IMR-90 (cell line): ENCODE measurements at regions not wholly inside any gene's neighbourhood (a gene's known extent, or its start where the extent isn't known, plus 50 kb on each side); places are given as distances from the start of the nearest gene placed in this dataset.

Experiments used
- ATAC-seq: fragments of 200-7000 bp; cut with Tn5 transposase; 2 replicates; pipeline ENCODE4 v1.9.1; 2020; ENCODE audit warnings: low read depth, mild to moderate bottlenecking, moderate library complexity
- BruUV-seq: library from RNA; stranded (reverse); fragments of 400-500 nt; replicated peaks from 2 replicates; lab custom pipeline; 2021; lab: Mats Ljungman, UMichigan
- CTCF ChIA-PET: fragments of 300-600 bp; formaldehyde crosslinking; extraction: SDS; loops from one replicate; lab custom pipeline; 2021; ENCODE audit warnings: antibody characterized with exemption; lab: Yijun Ruan, JAX
- POLR2A ChIA-PET: fragments of 300-600 bp; sonication (Branson Sonifier 250); formaldehyde crosslinking; loops from one replicate; lab custom pipeline; 2022; ENCODE audit warnings: antibody characterized with exemption; ENCODE audit not compliant: unreplicated experiment; lab: Charles Lee
- DNase-seq: peaks from one replicate; pipeline ENCODE4 v3.0.0; 2013
- H2AFZ ChIP-seq: replicated peaks from 2 replicates; pipeline ENCODE3; 2013; ENCODE audit warnings: low read length, mild to moderate bottlenecking; ENCODE audit not compliant: poor library complexity
- H2AK5ac ChIP-seq: 2 replicates; pipeline ENCODE4 v1.6.1; 2013; ENCODE audit warnings: low read depth, low read length, inconsistent platforms
- H2AK9ac ChIP-seq: replicated peaks from 2 replicates; pipeline ENCODE3; 2013; ENCODE audit warnings: mild to moderate bottlenecking, low read depth, low read length, moderate library complexity; ENCODE audit not compliant: poor library complexity
- H2BK120ac ChIP-seq: 2 replicates; pipeline ENCODE4 v1.6.1; 2013; ENCODE audit warnings: low read depth, low read length, inconsistent platforms
- H2BK15ac ChIP-seq: 3 replicates; pipeline ENCODE4 v1.6.1; 2013; ENCODE audit warnings: low read depth, low read length, inconsistent platforms
- H2BK20ac ChIP-seq: 2 replicates; pipeline ENCODE4 v1.6.1; 2013; ENCODE audit warnings: low read depth, mild to moderate bottlenecking, inconsistent platforms, low read length, moderate library complexity
- H2BK5ac ChIP-seq: 2 replicates; pipeline ENCODE4 v1.6.1; 2013; ENCODE audit warnings: mild to moderate bottlenecking, low read depth, low read length, inconsistent platforms; ENCODE audit not compliant: poor library complexity, severe bottlenecking
- H3K14ac ChIP-seq: replicated peaks from 2 replicates; pipeline ENCODE4 v1.6.1; 2013; ENCODE audit warnings: low read depth, low read length, inconsistent platforms
- H3K18ac ChIP-seq: 2 replicates; pipeline ENCODE4 v1.6.1; 2013; ENCODE audit warnings: low read depth, low read length, control low read depth
- H3K23ac ChIP-seq: 2 replicates; pipeline ENCODE4 v1.6.1; 2013; ENCODE audit warnings: low read depth, low read length, inconsistent platforms
- H3K27ac ChIP-seq: 2 replicates; pipeline ENCODE4 v1.5.1; 2013; ENCODE audit warnings: mild to moderate bottlenecking, control low read depth, low read length; ENCODE audit not compliant: insufficient read depth
- H3K27me3 ChIP-seq: 2 replicates; pipeline ENCODE4 v1.6.1; 2013; ENCODE audit warnings: low read length; ENCODE audit not compliant: control insufficient read depth, insufficient read depth
- H3K36me3 ChIP-seq: 2 replicates; pipeline ENCODE4 v1.6.1; 2013; ENCODE audit warnings: low read length, mixed read lengths; ENCODE audit not compliant: control insufficient read depth, insufficient read depth
- H3K4ac ChIP-seq: 2 replicates; pipeline ENCODE4 v1.6.1; 2013; ENCODE audit warnings: low read depth, low read length, inconsistent platforms
- H3K4me1 ChIP-seq: 2 replicates; pipeline ENCODE4 v1.6.1; 2013; ENCODE audit warnings: low read length, mixed read lengths; ENCODE audit not compliant: control insufficient read depth, insufficient read depth
- H3K4me2 ChIP-seq: 2 replicates; pipeline ENCODE4 v1.6.1; 2013; ENCODE audit warnings: low read depth, mild to moderate bottlenecking, control low read depth, low read length, moderate library complexity
- H3K4me3 ChIP-seq: 2 replicates; pipeline ENCODE4 v1.5.1; 2013; ENCODE audit warnings: low read depth, mild to moderate bottlenecking, control low read depth, low read length, moderate library complexity; ENCODE audit not compliant: insufficient read depth
- H3K56ac ChIP-seq: 2 replicates; pipeline ENCODE4 v1.6.1; 2013; ENCODE audit warnings: low read length, inconsistent platforms; ENCODE audit not compliant: insufficient read depth; ENCODE audit errors: extremely low read depth
- H3K79me1 ChIP-seq, 2 experiments: 2 replicates each; pipeline ENCODE4 v1.6.1; 2013; ENCODE audit warnings: low read length in 2 of 2, inconsistent platforms in 1 of 2, low read depth in 1 of 2
- H3K9ac ChIP-seq: 2 replicates; pipeline ENCODE4 v1.6.1; 2013; ENCODE audit warnings: low read depth, low read length, control low read depth
- H3K9me1 ChIP-seq: 2 replicates; pipeline ENCODE4 v1.6.1; 2013; ENCODE audit warnings: low read length, inconsistent platforms; ENCODE audit not compliant: insufficient read depth
- H3K9me3 ChIP-seq: 2 replicates; pipeline ENCODE4 v1.6.1; 2013; ENCODE audit warnings: low read length; ENCODE audit not compliant: control insufficient read depth, insufficient read depth
- H4K20me1 ChIP-seq: 2 replicates; pipeline ENCODE4 v1.6.1; 2013; ENCODE audit warnings: low read length, inconsistent platforms; ENCODE audit not compliant: insufficient read depth
- H4K5ac ChIP-seq: 2 replicates; pipeline ENCODE4 v1.6.1; 2013; ENCODE audit warnings: mild to moderate bottlenecking, low read depth, low read length, control low read depth
- H4K8ac ChIP-seq, 2 experiments: 2 replicates each; pipeline ENCODE4 v1.6.1; 2013; ENCODE audit warnings: low read depth in 2 of 2, low read length in 2 of 2, control low read depth in 1 of 2, inconsistent platforms in 1 of 2
- H4K91ac ChIP-seq: 2 replicates; pipeline ENCODE4 v1.6.1; 2013; ENCODE audit warnings: low read depth, low read length, inconsistent platforms; ENCODE audit not compliant: insufficient read depth
- BHLHE40 ChIP-seq: fragments of 150-350 bp; IDR thresholded peaks from 2 replicates; pipeline ENCODE4 v1.6.1; 2016; ENCODE audit warnings: mild to moderate bottlenecking, low read depth, low read length
- CEBPB ChIP-seq: IDR thresholded peaks from 2 replicates; pipeline ENCODE4 v1.6.1; 2012; ENCODE audit warnings: low read depth, low read length, improper control_type of control experiment
- CHD1 ChIP-seq: IDR thresholded peaks from 2 replicates; pipeline ENCODE4 v1.6.1; 2012; ENCODE audit warnings: low read depth, low read length, improper control_type of control experiment
- CTCF ChIP-seq: conservative IDR thresholded peaks from 2 replicates; pipeline ENCODE4 v1.5.1; 2012; ENCODE audit warnings: mild to moderate bottlenecking, low read depth, low read length, improper control_type of control experiment
- ELK1 ChIP-seq: fragments of 150-350 bp; IDR thresholded peaks from 2 replicates; pipeline ENCODE4 v1.6.1; 2016; ENCODE audit warnings: low read depth, mild to moderate bottlenecking, low read length, moderate library complexity, borderline replicate concordance
- FOS ChIP-seq: fragments of 150-350 bp; IDR thresholded peaks from 2 replicates; pipeline ENCODE4 v1.6.1; 2016; ENCODE audit warnings: low read depth, low read length
- MAFK ChIP-seq: IDR thresholded peaks from 2 replicates; pipeline ENCODE4 v1.6.1; 2012; ENCODE audit warnings: low read depth, low read length, improper control_type of control experiment
- MAZ ChIP-seq: IDR thresholded peaks from 2 replicates; pipeline ENCODE4 v1.6.1; 2012; ENCODE audit warnings: low read depth, mild to moderate bottlenecking, low read length, improper control_type of control experiment, moderate library complexity, borderline replicate concordance
- MXI1 ChIP-seq: IDR thresholded peaks from 2 replicates; pipeline ENCODE4 v1.6.1; 2012; ENCODE audit warnings: low read depth, mild to moderate bottlenecking, low read length, moderate library complexity, borderline replicate concordance
- NFE2L2 ChIP-seq: fragments of 150-350 bp; IDR thresholded peaks from 2 replicates; pipeline ENCODE4 v1.6.1; 2016; ENCODE audit warnings: low read depth, mild to moderate bottlenecking, low read length
- POLR2A ChIP-seq: IDR thresholded peaks from 2 replicates; pipeline ENCODE4 v1.6.1; 2012; ENCODE audit warnings: mild to moderate bottlenecking, low read depth, low read length
- RAD21 ChIP-seq: IDR thresholded peaks from 2 replicates; pipeline ENCODE4 v1.6.1; 2012; ENCODE audit warnings: low read length, improper control_type of control experiment
- RCOR1 ChIP-seq: IDR thresholded peaks from 2 replicates; pipeline ENCODE4 v1.6.1; 2012; ENCODE audit warnings: mild to moderate bottlenecking, low read length, improper control_type of control experiment; ENCODE audit not compliant: insufficient replicate concordance
- RFX5 ChIP-seq: IDR thresholded peaks from 2 replicates; pipeline ENCODE4 v1.8.0; 2012; ENCODE audit warnings: low read depth, mild to moderate bottlenecking, low read length, moderate library complexity
- SMC3 ChIP-seq: fragments of 150-350 bp; IDR thresholded peaks from 2 replicates; pipeline ENCODE4 v1.6.1; 2016; ENCODE audit warnings: low read depth, mild to moderate bottlenecking, antibody characterized with exemption, low read length, moderate library complexity
- USF2 ChIP-seq: fragments of 150-350 bp; IDR thresholded peaks from 2 replicates; pipeline ENCODE4 v1.6.1; 2017; ENCODE audit warnings: mild to moderate bottlenecking, antibody characterized with exemption, low read length, low read depth
- dilution Hi-C: fragments of 300-500 bp; cut with HindIII; formaldehyde crosslinking; loops from one replicate; pipeline ENCODE4 v1.14.3; 2018; ENCODE audit warnings: low sequenced_read_pairs; ENCODE audit not compliant: unreplicated experiment
- in situ Hi-C: fragments of 300-500 bp; cut with MboI; formaldehyde crosslinking; loops from 3 replicates; pipeline ENCODE4 v1.14.3; 2019; ENCODE audit warnings: low sequenced_read_pairs, inconsistent platforms, mixed read lengths
- intact Hi-C: fragments of 100-400 bp; cut with micrococcal nuclease; formaldehyde crosslinking; loops from 2 replicates; pipeline ENCODE4 v1.10.0; 2022

GRCh38 chr4:81665045-81665444, 193.3 kb upstream of the RASGEF1B start:
- H4K91ac ChIP-seq: no peak overlapping the region
- no peak overlapping the region for H3K14ac ChIP-seq
- H2BK120ac ChIP-seq: no peak overlapping the region
- no peak overlapping the region for H2AFZ ChIP-seq
- no peak overlapping the region for H3K9ac ChIP-seq
- H3K56ac ChIP-seq: no peak overlapping the region
- no peak for TF ChIP-seq ELK1
- TF ChIP-seq SMC3: no peak
- no peak for TF ChIP-seq MXI1
- no peak for TF ChIP-seq POLR2A
- TF ChIP-seq CTCF: no peak
- TF ChIP-seq FOS: no peak
- TF ChIP-seq NFE2L2: no peak
- no peak for TF ChIP-seq MAFK
- no peak for TF ChIP-seq RFX5
- TF ChIP-seq RAD21: no peak
- TF ChIP-seq USF2: no peak
- no peak for TF ChIP-seq CHD1
- TF ChIP-seq CEBPB: no peak
- TF ChIP-seq BHLHE40: no peak
- TF ChIP-seq MAZ: no peak
- no peak for TF ChIP-seq RCOR1
- no TSS peak for BruUV-seq
- no peaks in the 10 kb centered on the region for H3K4me1 ChIP-seq
- no peak overlapping the region for H3K4me2 ChIP-seq
- ATAC-seq (no peak), DNase-seq (no peak)
- CTCF ChIA-PET: no interaction called here
- H3K9me3 ChIP-seq: no peaks in the 10 kb centered on the region
- H3K27me3 ChIP-seq: no peaks in the 10 kb centered on the region
- H3K4me3 ChIP-seq: no peak overlapping the region
- no peak overlapping the region for H2AK5ac ChIP-seq
- no peak overlapping the region for H3K18ac ChIP-seq
- H3K4ac ChIP-seq: no peak overlapping the region
- H3K9me1 ChIP-seq: no peaks in the 10 kb centered on the region
- no peak overlapping the region for H4K5ac ChIP-seq
- dilution Hi-C loops: no loop called here
- no peak overlapping the region for H3K23ac ChIP-seq
- H3K27ac ChIP-seq: no peak overlapping the region
- intact Hi-C loops: no loop called here
- no peaks in the 10 kb centered on the region for H4K20me1 ChIP-seq
- no peak overlapping the region for H2BK5ac ChIP-seq
- no peak overlapping the region for H4K8ac ChIP-seq
- H2BK20ac ChIP-seq: no peak overlapping the region
- no peak overlapping the region for H2BK15ac ChIP-seq
- no peak overlapping the region for H2AK9ac ChIP-seq
- in situ Hi-C loops: no loop called here
- no peaks in the 10 kb centered on the region for H3K36me3 ChIP-seq
- POLR2A ChIA-PET: interaction anchor here (0.5 kb wide), 1 partner anchor 153 kb away, joined by 3 read pairs; no protein-coding TSS in a partner anchor
- H3K79me1 ChIP-seq: no peaks in the 10 kb centered on the region
